ENCODE measurements at regions not wholly inside any gene's neighbourhood (a gene's known extent, or its start where the extent isn't known, plus 50 kb on each side); places are given as distances from the start of the nearest gene placed in this dataset.
"Not testable (repeated sequence)": the region's sequence is repeated elsewhere in the genome, so short reads cannot be mapped to it uniquely, and the experiment has no call there.

DNA sequence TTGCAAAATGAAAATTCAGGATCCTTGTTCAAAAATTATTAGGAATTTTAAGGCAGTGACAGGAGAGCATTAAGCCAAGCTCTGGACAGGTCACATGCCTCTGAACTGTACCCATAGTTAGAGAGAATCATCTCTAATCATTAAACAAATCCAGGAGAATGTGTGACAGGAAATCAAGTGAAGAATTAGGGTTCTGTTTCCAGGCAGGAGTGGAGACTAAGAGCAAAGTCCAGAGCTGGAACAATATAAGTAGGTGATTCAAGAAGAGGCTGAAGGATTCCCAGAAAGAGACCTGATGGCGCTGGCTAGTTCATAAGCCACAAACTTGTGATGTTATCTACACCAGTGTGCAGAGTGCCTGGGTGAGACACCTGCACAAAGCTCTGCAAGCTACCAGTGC is 104.6 kb upstream of the PRKG2 start:
- Mint-ChIP-seq H3K4me1 (ENCODE audit: low read depth) (no peaks in the 10 kb centered on the region), H3K9me3 (peaks cover 35% of the 10 kb centered on the region), H3K27ac (no peak overlapping the region), H3K36me3 (ENCODE audit: low read depth) (peaks cover 5% of the 10 kb centered on the region), H3K27me3 (ENCODE audit: insufficient read depth) (no peaks in the 10 kb centered on the region), H3K4me3 (no peak overlapping the region)
- TF ChIP-seq, protein P1, sequence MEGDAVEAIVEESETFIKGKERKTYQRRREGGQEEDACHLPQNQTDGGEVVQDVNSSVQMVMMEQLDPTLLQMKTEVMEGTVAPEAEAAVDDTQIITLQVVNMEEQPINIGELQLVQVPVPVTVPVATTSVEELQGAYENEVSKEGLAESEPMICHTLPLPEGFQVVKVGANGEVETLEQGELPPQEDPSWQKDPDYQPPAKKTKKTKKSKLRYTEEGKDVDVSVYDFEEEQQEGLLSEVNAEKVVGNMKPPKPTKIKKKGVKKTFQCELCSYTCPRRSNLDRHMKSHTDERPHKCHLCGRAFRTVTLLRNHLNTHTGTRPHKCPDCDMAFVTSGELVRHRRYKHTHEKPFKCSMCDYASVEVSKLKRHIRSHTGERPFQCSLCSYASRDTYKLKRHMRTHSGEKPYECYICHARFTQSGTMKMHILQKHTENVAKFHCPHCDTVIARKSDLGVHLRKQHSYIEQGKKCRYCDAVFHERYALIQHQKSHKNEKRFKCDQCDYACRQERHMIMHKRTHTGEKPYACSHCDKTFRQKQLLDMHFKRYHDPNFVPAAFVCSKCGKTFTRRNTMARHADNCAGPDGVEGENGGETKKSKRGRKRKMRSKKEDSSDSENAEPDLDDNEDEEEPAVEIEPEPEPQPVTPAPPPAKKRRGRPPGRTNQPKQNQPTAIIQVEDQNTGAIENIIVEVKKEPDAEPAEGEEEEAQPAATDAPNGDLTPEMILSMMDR (IDR thresholded peaks at IDR 0.05): no peak
- DNase-seq: no peak

- TF ChIP-seq, protein P1 (IDR thresholded peaks at IDR 0.05): no peak
- no peak overlapping the region for H3K4me3 Mint-ChIP-seq
- no peaks in the 10 kb centered on the region for H3K27me3 Mint-ChIP-seq (ENCODE audit: insufficient read depth)
- no peaks in the 10 kb centered on the region for H3K4me1 Mint-ChIP-seq (ENCODE audit: low read depth)
- no peak for DNase-seq
- no peak overlapping the region for H3K27ac Mint-ChIP-seq
- H3K36me3 Mint-ChIP-seq (ENCODE audit: low read depth): no peaks in the 10 kb centered on the region; the same call in 1 of the 2 replicates
- peaks cover 36% of the 10 kb centered on the region for H3K9me3 Mint-ChIP-seq
These were observed 100.0 kb upstream of the PRKG2 start for GRCh38 chr4:81314897-81315470.

DNA sequence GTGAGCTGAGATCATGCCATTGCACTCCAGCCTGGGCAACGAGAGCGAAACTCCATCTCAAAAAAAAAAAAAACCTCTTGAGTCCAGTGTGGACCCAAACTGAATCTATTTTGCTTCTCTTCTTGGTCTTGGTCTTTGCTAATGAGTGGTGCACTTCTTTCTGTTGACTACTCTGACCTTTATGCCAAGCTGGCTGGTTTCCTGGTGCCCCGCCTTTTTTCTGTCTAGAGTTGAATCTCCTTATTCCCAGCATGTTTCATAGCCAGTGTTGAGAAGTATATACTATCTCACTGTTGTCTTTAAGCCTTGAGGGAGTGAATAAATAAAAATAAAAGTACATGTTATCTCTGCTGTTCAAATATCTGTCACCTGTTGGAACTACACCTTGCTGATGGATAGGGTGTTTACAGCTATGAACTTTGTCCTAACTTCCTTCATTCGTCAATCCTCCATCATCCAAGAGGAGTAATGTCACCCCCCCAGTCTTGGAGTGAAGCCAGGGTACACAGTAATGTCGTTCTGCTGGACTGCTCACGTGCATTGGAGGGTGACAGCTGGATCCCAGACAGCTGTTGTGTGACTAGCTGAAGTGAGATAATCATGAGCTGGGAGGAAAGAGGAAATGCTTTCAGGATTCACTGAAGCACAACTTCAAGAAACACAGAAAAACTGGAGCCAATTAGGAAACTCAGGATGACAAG is 99.3 kb upstream of the PRKG2 start:
- H3K9me3 Mint-ChIP-seq: peaks cover 30% of the 10 kb centered on the region
- H3K36me3 Mint-ChIP-seq (ENCODE audit: low read depth): no peaks in the 10 kb centered on the region
- no peak overlapping the region for H3K27ac Mint-ChIP-seq
- no peaks in the 10 kb centered on the region for H3K27me3 Mint-ChIP-seq (ENCODE audit: insufficient read depth)
- no peak for DNase-seq
- no peaks in the 10 kb centered on the region for H3K4me1 Mint-ChIP-seq (ENCODE audit: low read depth)
- H3K4me3 Mint-ChIP-seq: no peak overlapping the region
- TF ChIP-seq, protein P1 (IDR thresholded peaks at IDR 0.05): no peak

DNA sequence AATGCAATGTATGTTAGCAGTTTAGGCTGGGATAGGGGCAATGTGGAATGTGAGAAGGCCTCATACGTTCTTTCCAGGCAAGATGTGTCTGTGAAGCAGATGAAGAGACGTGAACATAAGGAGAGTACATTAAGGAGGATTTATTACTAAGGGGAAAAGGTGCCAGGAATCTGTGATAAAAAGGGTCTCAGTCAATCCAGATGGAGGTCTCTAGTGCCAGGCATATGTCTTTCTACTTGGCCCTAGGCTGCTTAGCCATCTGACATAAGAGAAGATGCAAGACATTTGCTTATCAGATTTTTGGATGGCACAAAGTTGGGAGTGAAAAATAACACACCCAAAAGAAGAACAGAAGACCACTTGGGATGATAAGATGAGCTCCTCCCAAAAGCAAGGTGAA is 93.0 kb upstream of the PRKG2 start:
- H3K36me3 Mint-ChIP-seq (ENCODE audit: low read depth): peaks cover 5% of the 10 kb centered on the region; the same call in 1 of the 2 replicates
- TF ChIP-seq, protein P1 (IDR thresholded peaks at IDR 0.05): no peak
- H3K9me3 Mint-ChIP-seq: peaks cover 29% of the 10 kb centered on the region

GRCh38 chr4:81304871-81305270 is 89.8 kb upstream of the PRKG2 start:
- Mint-ChIP-seq H3K36me3 (ENCODE audit: low read depth) (peaks cover 5% of the 10 kb centered on the region; the same call in 1 of the 2 replicates), H3K27me3 (ENCODE audit: insufficient read depth) (peaks cover 2% of the 10 kb centered on the region; the same call in 1 of the 2 replicates), H3K27ac (no peak overlapping the region), H3K9me3 (peaks cover 25% of the 10 kb centered on the region), H3K4me3 (no peak overlapping the region), H3K4me1 (ENCODE audit: low read depth) (no peaks in the 10 kb centered on the region)
- DNase-seq: no peak
- TF ChIP-seq, protein P1 (IDR thresholded peaks at IDR 0.05): no peak

More for the DNA sequence above, 93.0 kb upstream of the PRKG2 start:
- H3K4me3 Mint-ChIP-seq: no peak overlapping the region
- H3K27me3 Mint-ChIP-seq (ENCODE audit: insufficient read depth): peaks cover 2% of the 10 kb centered on the region; the same call in 1 of the 2 replicates
- H3K4me1 Mint-ChIP-seq (ENCODE audit: low read depth): no peaks in the 10 kb centered on the region
- no peak for DNase-seq
- H3K27ac Mint-ChIP-seq: no peak overlapping the region

DNA sequence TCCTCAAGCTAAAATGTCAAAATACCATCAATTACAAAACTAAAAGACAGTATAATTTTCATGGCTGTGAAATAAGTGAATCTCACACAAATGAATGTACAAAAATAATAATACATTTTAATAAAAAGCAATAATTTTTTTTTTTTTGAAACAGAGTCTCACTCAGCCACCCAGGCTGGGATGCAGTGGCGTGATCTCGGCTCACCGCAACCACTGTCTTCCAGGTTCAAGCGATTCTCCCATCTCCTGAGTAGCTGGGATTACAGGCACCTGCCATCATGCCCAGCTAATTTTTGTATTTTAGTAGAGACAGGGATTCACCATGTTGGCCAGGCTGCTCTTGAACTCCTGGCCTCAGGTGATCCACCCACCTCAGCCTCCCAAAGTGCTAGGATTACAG is 85.3 kb upstream of the PRKG2 start:
- peaks cover 28% of the 10 kb centered on the region for H3K9me3 Mint-ChIP-seq
- not testable (repeated sequence) for H3K4me1 Mint-ChIP-seq (ENCODE audit: low read depth); DNase-seq; H3K27me3 Mint-ChIP-seq (ENCODE audit: insufficient read depth); H3K4me3 Mint-ChIP-seq; H3K36me3 Mint-ChIP-seq (ENCODE audit: low read depth); H3K27ac Mint-ChIP-seq
